HL-60 (cell line): ENCODE measurements at regions not wholly inside any gene's neighbourhood (a gene's known extent, or its start where the extent isn't known, plus 50 kb on each side); places are given as distances from the start of the nearest gene placed in this dataset.

Experiments
- DNase-seq, 2 experiments: peaks; one replicate each; pipeline ENCODE4 v3.0.0-alpha.2; 2010 to 2020; ENCODE audit warnings: low read depth in 1 of 2, low spot score in 1 of 2
- H3K27ac ChIP-seq: fragments of 250-450 bp; sonication (Bioruptor Pico); replicated peaks from 2 replicates; pipeline ENCODE4 v1.5.1; 2020; ENCODE audit warnings: mild to moderate bottlenecking, moderate library complexity
- H3K27me3 ChIP-seq: fragments of 250-450 bp; sonication (Bioruptor Pico); 2 replicates; pipeline ENCODE4 v1.5.1; 2021; ENCODE audit warnings: mild to moderate bottlenecking, moderate library complexity; ENCODE audit not compliant: insufficient read depth, poor library complexity, severe bottlenecking
- H3K4me3 ChIP-seq: replicated peaks from 2 replicates; pipeline ENCODE4 v1.5.1; 2011; ENCODE audit warnings: mild to moderate bottlenecking, control low read depth, low read length; ENCODE audit not compliant: insufficient read depth
- CTCF ChIP-seq: IDR thresholded peaks from one replicate; pipeline ENCODE4 v1.5.1; 2011; ENCODE audit warnings: low read length, control low read depth, inconsistent platforms; ENCODE audit not compliant: insufficient read depth
- GABPA ChIP-seq: IDR thresholded peaks from 2 replicates; pipeline ENCODE4 v1.6.1; 2012; ENCODE audit warnings: low read depth
- POLR2AphosphoS5 ChIP-seq: IDR thresholded peaks from 2 replicates; pipeline ENCODE4 v1.6.1; 2012; ENCODE audit warnings: low read depth
- REST ChIP-seq: IDR thresholded peaks from 2 replicates; pipeline ENCODE4 v1.6.1; 2012; ENCODE audit warnings: low read depth; ENCODE audit not compliant: insufficient replicate concordance
- SPI1 ChIP-seq: IDR thresholded peaks from 2 replicates; pipeline ENCODE4 v1.6.1; 2012; ENCODE audit warnings: low read depth, mild to moderate bottlenecking, borderline replicate concordance

GRCh38 chr5:74409712-74410111, 230.8 kb downstream of the ENC1 start:
- no peak for TF ChIP-seq REST
- TF ChIP-seq POLR2AphosphoS5, result no peak
- no peak for TF ChIP-seq CTCF
- TF ChIP-seq SPI1, result no peak
- TF ChIP-seq GABPA, result no peak
- H3K27ac ChIP-seq, result no peak overlapping the region
- H3K4me3 ChIP-seq, result no peak overlapping the region
- DNase-seq, result no peak
- no peaks in the 10 kb centered on the region for H3K27me3 ChIP-seq

- Histone ChIP-seq H3K27ac (no peak overlapping the region), H3K4me3 (no peak overlapping the region), H3K27me3 (no peaks in the 10 kb centered on the region)
- no peak for DNase-seq
- TF ChIP-seq REST, result no peak
Measured at GRCh38 chr5:74409166-74409706, 231.3 kb downstream of the ENC1 start.

- DNase-seq, result no peak
- H3K27ac ChIP-seq, result no peak overlapping the region
- no peaks in the 10 kb centered on the region for H3K27me3 ChIP-seq
- no peak overlapping the region for H3K4me3 ChIP-seq
- TF ChIP-seq REST (no peak), CTCF (no peak), POLR2AphosphoS5 (no peak), GABPA (no peak), SPI1 (no peak)
Measured at GRCh38 chr5:74408150-74409043, 232.1 kb downstream of the ENC1 start.
